GM21367 (cell line): ENCODE measurements at regions not wholly inside any gene's neighbourhood (a gene's known extent, or its start where the extent isn't known, plus 50 kb on each side); places are given as distances from the start of the nearest gene placed in this dataset.

Experiments used
- ATAC-seq: cut with Tn5 transposase; IDR thresholded peaks from one replicate; pipeline ENCODE4 v1.9.1; 2021; ENCODE audit not compliant: unreplicated experiment

DNA sequence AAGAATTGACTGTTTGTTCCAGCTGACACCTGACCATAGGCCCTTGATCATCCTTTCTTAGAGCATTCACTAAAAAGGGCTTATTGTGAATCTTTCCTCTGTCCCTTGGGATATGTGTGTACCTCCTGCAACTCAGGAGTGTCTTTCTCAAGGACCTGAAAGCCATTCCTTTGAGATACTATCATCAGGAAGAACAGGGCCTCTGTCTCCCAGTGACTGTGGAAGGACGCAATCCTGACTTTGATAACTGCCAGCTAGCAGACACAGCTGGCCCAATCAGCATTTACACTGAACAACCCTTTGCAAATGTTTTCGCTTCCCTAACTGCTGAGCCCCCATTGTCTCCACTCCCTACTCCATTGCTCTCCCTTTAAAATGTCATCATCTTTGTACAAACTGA is 144.4 kb downstream of the RMI1 start:
- no peak for ATAC-seq

DNA sequence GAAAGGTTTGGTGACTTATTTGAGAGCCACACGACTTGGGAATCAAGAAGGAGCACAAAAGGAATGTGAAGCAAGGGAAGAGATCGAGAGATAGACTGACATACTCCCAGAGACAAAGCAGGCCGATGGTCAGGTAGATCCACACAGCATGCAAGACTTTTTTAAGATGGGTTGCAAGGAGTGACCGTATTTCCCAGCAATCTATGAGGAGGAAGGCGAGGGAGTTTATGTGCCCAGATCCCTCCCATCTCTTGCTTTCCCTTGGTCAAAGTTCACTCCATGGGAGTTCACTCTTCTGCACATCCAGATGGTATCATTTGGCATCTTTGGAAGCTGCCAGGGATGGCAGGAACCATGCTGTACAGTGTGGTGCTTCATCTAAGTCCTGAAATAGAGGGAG is 148.9 kb downstream of the RMI1 start:
- no peak for ATAC-seq

DNA sequence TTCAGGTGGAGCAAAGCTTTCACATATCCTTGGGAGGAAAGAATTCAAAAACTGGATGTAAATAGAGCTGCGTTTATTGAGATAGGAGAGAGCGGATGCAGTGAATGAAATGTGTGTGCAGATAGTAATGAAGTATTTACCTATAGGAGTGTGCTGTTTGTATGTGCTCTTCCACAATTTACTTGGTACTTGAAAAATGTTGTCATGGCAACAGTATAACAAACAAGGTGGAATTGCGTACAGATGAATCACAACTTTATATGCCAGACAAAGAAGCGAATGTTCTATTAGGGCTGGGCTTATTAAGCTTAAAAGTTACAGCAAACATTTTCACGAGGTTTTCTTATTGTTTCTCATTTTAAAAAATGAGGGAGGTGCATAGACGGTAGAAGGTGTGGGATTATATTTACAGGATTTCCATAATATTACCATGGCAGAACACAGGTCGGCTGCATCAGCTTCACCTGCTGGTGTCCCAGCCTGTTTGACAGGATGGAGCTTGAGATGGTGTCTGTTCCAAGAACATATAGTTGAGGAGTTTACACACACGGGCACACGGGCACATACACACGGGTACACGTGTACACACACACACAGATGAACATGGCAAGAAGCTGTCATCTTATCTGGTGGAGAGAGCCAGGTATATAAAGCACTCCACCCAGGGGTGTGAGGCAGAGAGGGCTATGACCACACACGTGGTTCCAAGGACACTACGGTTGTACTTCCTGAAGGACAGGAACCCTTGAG is 155.7 kb downstream of the RMI1 start:
- ATAC-seq = no peak

DNA sequence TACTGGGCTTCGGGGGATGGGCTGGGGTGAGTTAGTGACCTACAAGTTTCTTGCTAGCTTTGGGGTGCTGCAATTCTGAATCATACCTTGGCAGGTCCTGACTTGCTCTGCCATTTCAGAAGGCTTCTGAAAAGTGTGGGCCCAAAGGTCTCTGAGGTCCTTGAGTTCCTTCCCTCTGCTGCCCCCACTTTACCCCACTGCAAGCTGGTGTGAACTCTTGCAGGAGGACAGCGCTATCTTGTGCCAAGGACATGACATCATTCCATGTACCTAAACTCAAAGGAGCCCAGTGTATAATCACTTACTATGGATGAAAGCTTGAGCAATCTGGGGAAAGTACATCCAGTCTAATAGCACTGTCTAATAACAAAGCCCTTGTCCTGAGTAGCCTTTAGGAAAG is 157.4 kb downstream of the RMI1 start:
- ATAC-seq = no peak

DNA sequence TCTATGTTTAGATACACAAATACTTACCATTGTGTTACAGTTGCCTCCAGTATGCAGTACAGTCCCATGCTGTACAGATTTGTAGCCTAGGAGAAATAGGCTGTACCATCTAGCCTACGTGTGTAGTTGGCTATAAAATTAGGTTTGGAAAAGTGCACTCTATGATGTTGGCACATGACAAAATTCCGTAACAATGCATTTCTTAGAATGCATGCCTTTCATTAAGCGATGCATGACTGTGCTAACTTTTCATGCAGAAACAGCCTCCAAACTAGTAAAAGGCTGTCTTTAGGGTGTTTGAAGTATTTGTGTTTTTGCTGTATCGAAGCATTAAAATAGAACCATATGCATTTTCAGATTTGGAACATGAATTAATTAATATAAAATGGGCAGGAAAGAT is 157.9 kb downstream of the RMI1 start:
- no peak for ATAC-seq

DNA sequence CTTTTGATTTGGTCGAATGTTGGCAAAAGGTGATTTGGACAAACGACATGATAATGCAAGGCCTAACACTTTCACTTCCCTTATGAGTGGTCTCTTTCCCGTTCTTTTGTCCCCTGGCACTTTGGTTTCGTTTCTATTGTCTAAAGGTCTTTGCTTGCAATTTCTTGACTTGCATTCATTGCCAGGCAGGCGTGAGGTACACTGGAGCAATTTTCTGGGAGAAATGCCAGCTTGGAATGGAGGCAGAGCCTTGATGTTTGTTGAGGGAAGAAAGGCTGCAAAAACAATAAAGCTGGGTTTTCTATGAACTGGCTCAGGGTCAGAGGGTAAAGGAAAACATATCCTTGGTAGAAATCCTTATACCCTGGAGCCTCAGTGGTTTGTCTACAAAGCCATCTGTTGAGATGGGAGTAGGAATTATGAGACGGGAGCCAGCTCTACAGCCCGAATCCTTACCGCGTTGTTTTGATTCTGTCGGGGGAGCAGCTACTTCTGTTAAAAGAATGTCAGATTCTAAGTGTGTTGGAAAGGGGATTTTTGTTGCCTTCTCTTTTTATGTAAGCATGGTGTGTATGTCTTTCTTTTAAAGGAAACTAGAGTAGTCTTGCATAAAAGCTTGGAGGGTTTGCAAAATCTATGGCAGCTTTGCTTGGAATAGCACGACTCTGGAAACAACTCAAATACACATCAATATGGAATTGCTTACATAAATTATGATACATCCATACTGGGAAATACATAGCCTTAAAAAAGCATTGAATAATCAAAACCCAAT is 158.9 kb downstream of the RMI1 start:
- no peak for ATAC-seq

DNA sequence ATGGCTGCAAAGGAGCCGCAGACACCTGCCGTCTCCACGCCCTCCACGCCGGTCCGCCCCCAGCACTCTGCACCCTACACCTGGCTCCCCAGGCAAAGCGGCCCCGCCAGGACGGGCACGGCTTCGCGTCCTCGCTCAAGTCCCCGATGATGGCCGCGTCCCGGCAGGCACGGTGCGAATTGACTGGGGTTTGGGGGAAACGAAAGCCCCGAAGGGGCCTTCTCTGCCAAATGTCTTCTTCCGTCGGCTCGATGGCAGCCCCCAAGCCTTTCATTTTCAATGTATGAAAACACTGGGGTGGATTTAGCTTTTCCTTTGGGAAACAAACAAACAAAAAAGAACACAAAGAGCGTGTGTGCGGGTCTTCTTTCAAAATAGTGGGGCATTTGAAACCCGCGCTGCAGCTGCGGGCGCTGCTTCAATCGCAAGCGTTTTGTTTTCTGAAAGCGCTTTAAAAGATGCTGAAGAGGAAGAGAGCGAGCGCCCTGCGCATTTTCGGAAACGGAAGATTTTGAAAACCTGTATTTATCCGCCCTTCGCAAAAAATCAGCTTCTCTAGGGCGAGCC is 160.0 kb downstream of the RMI1 start:
- ATAC-seq = no peak

DNA sequence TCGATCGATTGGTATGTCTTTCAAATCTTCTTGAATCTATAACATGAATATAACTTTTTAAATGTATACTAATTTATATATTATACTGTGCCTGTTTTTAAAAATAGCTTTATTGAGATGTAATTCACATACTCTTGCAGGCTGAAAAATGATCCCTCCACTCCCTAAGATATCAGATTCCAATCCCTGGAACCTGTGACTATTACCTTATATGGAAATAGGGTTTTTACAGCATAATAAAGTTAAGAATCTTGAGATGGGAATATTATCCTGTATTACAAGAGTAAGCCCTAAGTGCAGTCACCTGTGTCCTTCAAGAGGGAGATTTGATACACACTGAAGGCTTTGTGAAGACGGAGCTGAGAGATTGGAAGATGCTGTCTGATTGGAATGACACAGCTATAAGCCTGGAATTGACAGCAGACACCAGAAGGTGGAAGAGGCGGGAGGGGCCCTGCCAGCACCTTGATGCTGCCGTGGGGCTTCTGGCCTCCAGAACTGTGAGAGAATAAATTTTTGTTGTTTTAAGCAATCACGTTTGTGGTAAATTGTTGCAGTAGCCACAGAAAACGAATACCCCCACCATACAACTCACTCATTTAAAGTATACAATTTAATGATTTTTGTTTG is 161.3 kb downstream of the RMI1 start:
- ATAC-seq = no peak

DNA sequence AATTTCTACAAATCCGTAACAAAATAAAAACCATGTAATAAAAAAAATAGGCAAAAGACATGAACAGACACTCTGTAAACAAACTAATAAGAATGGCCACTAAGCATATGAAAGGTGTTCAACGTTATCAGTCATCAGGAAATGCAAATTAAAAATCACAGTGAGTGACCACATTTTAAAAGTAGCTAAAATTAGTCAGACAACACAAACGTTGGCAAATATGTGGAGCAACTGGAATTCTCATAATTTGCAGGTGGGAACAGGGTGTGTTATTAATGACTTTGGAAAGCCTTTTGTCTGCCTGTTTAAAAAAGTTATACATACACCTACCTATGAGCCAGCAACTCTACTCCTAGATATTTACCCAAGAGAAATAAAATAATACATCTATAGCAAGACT is 164.4 kb downstream of the RMI1 start:
- no peak for ATAC-seq

DNA sequence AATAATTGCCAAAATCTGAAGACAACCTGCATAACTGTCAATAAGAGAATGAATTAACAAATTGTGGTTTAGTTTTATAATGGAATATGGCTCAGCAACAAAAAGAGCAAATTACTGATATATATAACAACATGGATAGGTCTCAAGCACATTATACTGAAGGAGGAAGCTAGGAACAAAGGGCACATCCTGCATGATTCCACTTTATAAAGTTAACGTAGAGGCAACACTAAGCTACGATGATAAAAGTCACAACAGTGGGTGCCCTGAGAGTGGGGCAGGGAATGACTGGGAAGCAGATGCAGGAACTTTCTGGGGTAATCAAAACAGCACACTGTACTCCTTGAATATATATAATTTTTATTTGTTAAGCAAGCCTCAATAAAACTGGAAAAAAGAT is 165.2 kb downstream of the RMI1 start:
- ATAC-seq = no peak

DNA sequence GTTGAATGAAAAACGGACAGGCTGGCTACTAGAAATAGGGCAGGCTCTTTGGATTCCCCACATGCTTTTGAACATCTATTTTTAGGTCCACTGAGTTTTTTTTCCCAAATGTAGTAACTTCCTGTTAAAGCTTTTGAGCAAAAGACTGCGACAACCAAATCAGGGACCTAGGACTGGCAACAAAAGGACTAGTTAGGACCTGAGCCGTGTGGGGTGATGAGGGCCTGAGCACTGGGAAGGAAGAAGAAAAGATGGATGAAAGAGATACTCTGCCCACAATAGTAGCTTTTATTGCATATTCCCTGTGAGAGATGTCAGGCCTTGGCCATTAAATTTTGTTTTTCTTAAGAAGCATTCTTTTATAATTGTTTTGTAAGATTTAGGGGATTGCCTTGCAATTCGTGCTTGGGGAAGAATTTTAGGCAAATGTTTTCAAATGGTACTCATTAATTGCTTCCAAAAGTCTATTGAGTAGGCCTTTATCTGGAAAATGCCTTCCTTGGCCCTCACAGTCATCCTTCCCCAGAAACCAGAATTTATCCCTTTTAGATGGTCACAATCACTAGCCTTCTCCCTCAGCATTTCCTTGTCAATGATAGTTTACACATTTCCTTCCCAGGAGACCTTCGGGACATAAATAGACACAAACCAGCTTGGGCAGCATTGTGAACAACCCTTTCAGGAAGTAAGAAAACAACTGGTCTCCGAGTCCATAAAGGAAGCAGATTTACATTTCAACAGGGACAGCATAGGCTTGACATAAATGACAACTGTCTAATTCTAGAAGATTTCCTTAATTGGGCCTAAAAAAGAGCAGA is 166.5 kb downstream of the RMI1 start:
- ATAC-seq = no peak

DNA sequence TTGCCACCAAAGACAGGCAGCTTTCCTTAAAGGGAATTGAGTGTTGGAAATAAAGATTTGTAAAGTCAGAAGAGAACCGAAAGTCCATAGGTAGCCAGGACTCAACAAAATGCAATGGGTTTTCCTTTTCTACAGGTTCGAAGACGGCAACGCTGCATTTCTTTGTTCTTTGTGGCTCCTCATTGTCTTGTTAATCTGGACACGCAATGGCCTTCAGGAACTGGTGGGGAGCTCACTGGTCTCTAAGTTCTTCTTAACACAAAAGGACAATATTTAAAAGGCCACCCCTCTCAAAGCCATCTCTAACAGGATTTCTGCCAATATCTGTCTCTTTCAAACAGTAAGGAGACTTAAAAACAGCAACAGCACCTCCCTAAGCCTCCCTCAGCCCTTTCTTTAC is 170.6 kb downstream of the RMI1 start:
- no peak for ATAC-seq

DNA sequence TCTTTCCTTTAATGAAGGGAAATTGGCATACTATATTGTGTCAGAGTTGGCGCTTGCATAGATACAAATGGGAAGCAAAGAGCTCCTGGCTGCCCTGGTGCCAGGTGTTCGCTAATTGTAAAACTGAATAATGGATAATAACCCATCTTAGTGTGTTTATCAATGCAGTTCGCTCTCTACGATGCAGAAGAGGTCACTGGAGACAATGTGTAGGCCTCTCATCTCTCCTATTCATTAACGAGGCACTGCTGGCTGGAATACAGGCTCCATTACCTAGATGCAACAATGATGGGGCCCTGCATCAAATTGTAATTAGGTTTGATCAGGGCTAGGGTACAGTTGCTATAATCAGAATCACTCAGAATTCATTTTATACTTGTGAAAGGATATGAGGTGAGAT is 171.0 kb downstream of the RMI1 start:
- no peak for ATAC-seq

DNA sequence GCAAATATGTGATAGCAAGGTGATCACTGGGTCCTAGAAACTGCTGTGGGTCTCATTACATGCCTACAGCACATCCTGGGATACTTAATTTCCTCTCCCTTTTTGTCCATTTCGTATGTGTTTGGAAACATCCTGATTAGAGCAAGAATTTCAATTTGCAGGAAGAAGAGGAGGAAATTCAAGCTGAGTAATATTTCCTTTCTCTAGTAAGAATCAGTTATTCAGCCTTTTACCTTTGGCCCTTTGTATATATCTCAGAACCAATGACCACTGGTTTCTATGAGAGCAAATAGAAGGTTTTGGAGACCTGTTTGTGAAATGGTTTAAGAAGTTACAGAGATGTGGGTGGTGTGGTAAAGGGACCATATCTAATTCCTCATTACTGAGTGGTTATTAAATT is 171.6 kb downstream of the RMI1 start:
- no peak for ATAC-seq

DNA sequence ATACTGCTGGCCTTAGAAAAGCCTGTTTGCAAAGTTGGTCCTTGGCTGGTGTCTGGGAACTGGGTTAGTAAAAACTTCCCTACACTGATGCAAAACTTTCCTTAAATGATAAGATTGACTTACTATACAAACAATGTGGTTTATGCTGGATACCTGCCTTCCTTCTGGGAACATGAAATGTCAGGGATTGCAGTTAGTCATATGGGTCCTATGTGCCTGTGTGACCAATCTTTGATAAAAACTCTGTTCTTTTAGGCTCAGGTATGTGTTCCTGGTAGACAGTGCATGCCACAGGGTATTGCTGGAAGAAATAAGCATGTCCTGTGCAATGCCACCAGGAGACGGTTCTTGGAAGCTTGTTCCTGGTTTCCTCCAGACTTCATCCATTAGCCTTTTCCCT is 173.3 kb downstream of the RMI1 start:
- no peak for ATAC-seq

DNA sequence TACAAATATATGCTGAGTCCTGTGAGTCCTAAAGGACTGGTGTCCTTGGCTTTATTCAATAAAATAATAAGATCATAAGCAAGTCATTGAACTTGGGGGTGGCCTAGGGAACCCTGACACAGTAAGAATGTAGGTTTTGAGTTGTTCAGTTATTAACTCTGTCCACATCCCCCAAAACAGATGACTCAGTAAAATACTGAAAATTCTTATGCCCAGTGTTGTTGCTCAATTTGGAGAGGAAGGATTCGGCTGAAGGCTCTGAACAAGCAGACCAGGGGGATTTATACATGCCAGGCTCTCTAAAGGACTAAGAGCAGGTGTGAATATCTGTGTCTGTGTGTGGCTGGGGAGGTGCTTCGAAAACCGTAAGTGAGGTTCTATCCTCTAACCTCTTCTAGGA is 173.7 kb downstream of the RMI1 start:
- ATAC-seq = no peak

DNA sequence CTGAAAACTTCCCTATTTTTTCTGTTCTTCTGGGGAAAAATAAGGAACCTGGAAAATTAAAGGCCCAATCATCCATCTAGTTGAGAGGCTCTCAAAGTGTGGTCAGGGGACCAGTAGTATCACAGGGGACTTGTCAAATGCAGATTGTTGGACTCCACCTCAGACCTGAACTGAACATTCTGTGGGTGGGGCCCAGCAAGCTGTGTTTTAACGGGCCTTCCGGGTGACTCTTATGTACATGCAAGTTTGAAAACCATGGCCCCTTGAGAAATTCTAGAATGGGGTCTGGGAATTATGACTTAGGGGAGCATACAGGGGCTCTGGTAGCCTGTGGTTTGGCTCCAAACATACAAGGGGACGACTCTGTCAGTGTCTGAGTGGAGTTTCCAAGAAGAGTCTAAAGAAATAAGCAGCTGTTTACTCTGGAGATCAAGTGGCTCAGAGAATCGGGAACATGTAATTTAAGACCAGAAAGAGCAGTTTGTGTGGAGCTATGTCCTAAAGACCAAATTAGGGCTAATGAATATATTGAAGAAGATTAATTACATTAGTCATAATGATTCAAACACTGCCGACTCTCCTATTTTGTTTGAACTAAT is 177.4 kb downstream of the SLC28A3 start:
- no peak for ATAC-seq

DNA sequence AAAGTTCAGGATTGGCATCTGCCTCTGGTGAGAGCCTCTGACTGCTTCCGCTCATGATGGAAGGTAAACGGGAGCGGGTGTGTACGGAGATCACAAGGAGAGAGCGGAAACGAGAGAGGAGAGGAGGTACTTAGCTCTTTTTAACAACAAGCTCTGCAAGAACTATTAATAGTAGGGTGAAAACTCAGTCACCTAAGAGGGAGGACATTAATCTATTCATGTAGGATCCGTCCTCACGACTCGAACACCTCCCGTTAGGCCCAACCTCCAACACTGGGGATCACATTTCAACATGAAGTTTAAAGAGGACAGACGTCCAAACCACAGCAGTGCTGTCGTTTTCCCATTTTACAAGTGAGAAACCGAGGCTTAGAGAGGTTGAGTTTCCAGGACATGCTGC is 173.7 kb downstream of the SLC28A3 start:
- ATAC-seq = no peak

DNA sequence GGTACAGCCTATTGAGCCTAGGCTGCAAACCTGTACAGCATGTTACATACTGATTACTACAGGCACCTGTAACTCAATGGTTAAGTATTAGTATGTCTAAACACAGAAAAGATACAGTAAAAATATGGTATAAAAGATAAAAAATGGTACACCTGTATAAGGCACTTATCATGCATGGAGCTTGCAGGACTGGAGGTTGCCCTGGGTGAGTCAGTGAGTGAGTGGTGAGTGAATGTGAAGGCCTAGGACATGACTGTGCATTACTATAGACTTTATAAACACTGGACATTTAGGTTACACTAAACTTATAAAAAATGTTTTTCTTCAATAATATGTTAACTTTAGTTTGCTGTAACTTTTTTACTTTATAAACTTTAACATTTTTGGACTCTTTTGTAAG is 171.3 kb downstream of the SLC28A3 start:
- ATAC-seq = no peak

DNA sequence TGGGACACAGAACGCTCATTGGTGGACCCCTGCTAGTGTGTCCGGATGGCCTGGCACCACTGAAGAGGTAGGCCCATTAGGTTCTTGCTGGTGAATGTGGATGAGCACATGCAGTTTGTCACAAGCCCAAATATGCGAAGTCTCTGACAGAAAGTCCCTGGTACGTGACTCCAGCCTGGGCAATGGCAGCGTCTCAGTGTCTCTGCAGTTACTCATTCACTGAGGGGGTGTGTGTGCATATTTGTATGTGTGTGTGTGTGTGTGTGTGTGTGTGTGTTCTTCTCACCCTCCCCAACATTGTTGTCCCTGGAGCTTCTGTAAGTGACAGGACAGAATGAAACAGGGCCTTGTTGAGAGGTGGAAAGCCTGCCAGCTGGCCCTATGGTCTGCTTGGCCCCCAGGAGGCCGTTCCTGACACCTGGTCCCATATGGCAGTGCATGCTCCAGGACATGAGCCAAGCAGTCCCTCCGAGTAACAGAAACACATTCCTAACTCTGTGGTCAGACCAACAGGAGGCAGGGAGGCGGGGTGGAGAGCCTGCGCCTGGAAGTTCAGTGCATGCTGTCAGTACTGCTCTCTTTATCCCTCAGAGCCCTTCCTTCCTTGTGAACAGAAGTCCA is 169.9 kb downstream of the SLC28A3 start:
- ATAC-seq = no peak
